ENCODE measurements at regions not wholly inside any gene's neighbourhood (a gene's known extent, or its start where the extent isn't known, plus 50 kb on each side); places are given as distances from the start of the nearest gene placed in this dataset.

DNA sequence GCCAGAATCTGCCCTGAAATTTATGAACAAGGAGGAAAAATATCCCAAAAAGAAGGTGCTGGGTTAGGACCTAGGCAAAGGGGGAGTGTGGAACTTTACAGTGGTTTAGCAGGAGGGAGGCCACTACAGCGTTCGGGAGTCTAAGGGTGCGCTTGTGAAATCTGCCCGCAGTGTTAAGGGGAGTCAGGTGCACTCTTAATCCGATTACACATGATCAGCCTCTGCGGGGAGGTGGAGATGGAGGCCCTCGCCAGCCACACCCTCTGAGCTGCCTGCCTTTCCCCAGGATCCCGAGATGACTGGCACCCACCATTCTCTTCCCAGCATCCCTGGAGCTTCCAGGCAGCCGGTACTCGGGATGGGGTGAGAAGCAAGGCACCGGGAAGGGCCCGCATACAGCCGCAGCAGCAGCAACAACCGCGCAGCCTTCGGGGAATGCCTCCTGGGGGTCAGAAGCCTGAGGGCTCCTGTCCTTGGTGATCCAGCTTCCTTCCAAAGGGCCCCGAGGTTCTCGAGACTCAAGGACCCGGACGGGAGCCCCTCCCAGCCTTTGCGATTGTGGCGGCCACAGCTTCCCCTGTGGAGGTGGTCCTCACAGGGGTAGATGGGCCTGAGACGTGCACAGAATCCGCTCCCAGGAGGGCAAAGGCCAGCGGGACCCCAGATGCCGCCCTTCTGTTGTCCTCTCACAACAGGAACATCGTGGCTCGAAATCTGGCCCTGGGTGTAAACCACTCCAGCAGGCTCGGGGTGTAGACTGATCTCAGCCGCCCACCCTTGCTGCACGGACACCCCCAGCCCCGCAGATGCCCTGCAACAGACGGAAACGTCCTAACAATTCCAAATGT, 57.3 kb upstream of the CST7 start:
- no peak for DNase-seq
- intact Hi-C loops (cut with DNase I) = loop anchor here in 1 of 4 donors (10.0 kb wide), 1 partner anchor 97 kb away; no protein-coding TSS in a partner anchor
- Histone ChIP-seq H3K9me3 (no peaks in the 10 kb centered on the region), H3K36me3 (no peaks in the 10 kb centered on the region), H3K4me3 (no peak overlapping the region), H3K27me3 (no peaks in the 10 kb centered on the region), H3K4me1 (ENCODE audit: insufficient read depth) (no peaks in the 10 kb centered on the region), H3K27ac (no peak overlapping the region)
- no peak for TF ChIP-seq POLR2A (IDR thresholded peaks at IDR 0.05)
- TF ChIP-seq CTCF (IDR thresholded peaks at IDR 0.05) = no peak
- no peak for TF ChIP-seq EP300 (IDR thresholded peaks at IDR 0.05)
- 88 to 95% (median 92%) methylated on average over 33 to 34 of the region's 34 CpGs for WGBS, 3 donors

- no peak for DNase-seq
- 78 to 86% (median 86%) methylated on average over 11 of the region's 11 CpGs for WGBS, 3 donors
- no peaks in the 10 kb centered on the region for H3K36me3 ChIP-seq
- H3K9me3 ChIP-seq = no peaks in the 10 kb centered on the region
- TF ChIP-seq CTCF (IDR thresholded peaks at IDR 0.05) (no peak), EP300 (IDR thresholded peaks at IDR 0.05) (no peak), POLR2A (IDR thresholded peaks at IDR 0.05) (no peak)
- intact Hi-C loops (cut with DNase I) = loop anchor here in 1 of 4 donors (10.0 kb wide), 1 partner anchor 98 kb away; no protein-coding TSS in a partner anchor
- no peaks in the 10 kb centered on the region for H3K27me3 ChIP-seq
- H3K27ac ChIP-seq = no peak overlapping the region
- H3K4me3 ChIP-seq = no peak overlapping the region
- H3K4me1 ChIP-seq (ENCODE audit: insufficient read depth) = no peaks in the 10 kb centered on the region
Measured at GRCh38 chr20:24892522-24892921, 56.5 kb upstream of the CST7 start.

DNA sequence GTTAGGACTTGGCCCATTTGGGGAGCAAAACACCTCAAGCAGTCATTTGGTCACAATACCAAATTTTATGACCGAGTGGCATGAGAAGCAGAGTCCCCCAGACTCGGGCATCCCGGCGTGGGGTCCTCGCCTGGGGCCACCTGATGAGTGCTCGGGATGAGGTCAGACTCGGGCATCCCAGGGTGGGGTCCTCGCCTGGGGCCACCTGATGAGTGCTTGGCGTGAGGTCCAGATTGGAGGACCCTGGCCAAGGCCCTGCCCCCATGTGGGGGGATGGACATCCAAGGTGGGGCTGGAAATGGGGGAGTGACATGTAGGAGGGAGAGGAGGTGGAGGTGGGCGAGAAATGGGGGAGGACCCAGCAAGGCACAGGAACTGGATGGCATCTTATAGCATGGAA, 56.1 kb upstream of the CST7 start:
- Histone ChIP-seq H3K27me3 (no peaks in the 10 kb centered on the region), H3K9me3 (no peaks in the 10 kb centered on the region), H3K4me1 (ENCODE audit: insufficient read depth) (no peaks in the 10 kb centered on the region), H3K4me3 (no peak overlapping the region), H3K27ac (no peak overlapping the region), H3K36me3 (no peaks in the 10 kb centered on the region)
- intact Hi-C loops (cut with DNase I) = loop anchor here in 1 of 4 donors (10.0 kb wide), 1 partner anchor 98 kb away; no protein-coding TSS in a partner anchor
- no peak for TF ChIP-seq EP300 (IDR thresholded peaks at IDR 0.05)
- TF ChIP-seq POLR2A (IDR thresholded peaks at IDR 0.05) = no peak
- TF ChIP-seq CTCF (IDR thresholded peaks at IDR 0.05) = no peak
- 68 to 96% (median 91%) methylated on average over 5 to 10 of the region's 10 CpGs for WGBS, 3 donors
- no peak for DNase-seq

GRCh38 chr20:24894488-24894887, 54.6 kb upstream of the CST7 start:
- TF ChIP-seq CTCF (IDR thresholded peaks at IDR 0.05) (no peak), POLR2A (IDR thresholded peaks at IDR 0.05) (no peak), EP300 (IDR thresholded peaks at IDR 0.05) (no peak)

More at GRCh38 chr20:24894488-24894887, 54.6 kb upstream of the CST7 start:
- peaks cover 0 to 4% of the 10 kb centered on the region in 2 donors for H3K9me3 ChIP-seq
- WGBS, 3 donors = 57 to 84% (median 83%) methylated on average over 4 of the region's 4 CpGs
- no peaks in the 10 kb centered on the region for H3K27me3 ChIP-seq
- intact Hi-C loops (cut with DNase I) = loop anchor here in 1 of 4 donors (10.0 kb wide), 1 partner anchor 100 kb away; no protein-coding TSS in a partner anchor
- H3K36me3 ChIP-seq = no peaks in the 10 kb centered on the region
- H3K4me1 ChIP-seq (ENCODE audit: insufficient read depth) = no peaks in the 10 kb centered on the region
- no peak for DNase-seq
- no peak overlapping the region for H3K4me3 ChIP-seq
- H3K27ac ChIP-seq = no peak overlapping the region

Data from ovary (tissue), 7 donors.